ENCODE measurements at regions not wholly inside any gene's neighbourhood (a gene's known extent, or its start where the extent isn't known, plus 50 kb on each side); places are given as distances from the start of the nearest gene placed in this dataset.

DNA sequence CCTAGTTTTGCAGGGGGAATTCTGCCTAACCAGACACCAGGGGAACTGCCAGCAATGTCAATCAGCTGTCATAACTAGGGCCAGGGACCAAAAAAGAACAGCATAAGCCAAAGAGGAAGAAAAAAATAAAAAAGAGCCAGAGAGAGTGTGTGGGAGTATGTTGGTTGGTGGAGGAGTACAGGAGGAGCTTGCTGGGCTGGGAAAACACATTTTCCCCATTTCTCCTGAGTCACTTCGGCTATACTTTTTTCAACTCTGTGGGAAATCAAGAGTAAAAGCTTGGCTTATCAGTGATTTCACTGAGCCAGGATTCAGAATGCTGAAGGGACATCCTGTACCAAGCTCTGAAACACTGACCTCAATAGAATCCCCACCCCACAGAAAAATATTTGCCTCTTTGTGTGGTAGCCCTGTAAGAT is 144.7 kb upstream of the DPH6 start:
- in situ Hi-C loops (cut with HindIII; ENCODE audit: extremely low pct_ligation_motif_present, low pct_unique_long_range_greater_than_20kb): no loop called here
- Histone ChIP-seq H3K27me3 (ENCODE audit: control insufficient read depth in 1 of 2, insufficient read depth in 2 of 2, low read length in 2 of 2) (no peaks in the 10 kb centered on the region; a peak in 2 of 5 replicates), H2AFZ (ENCODE audit: low read length) (no peak overlapping the region), H4K20me1 (ENCODE audit: insufficient read depth, low read length) (no peaks in the 10 kb centered on the region), H3K27ac (ENCODE audit: extremely low read length, insufficient read depth, low read length) (no peak overlapping the region), H3K4me1 (ENCODE audit: insufficient read depth, low read length) (peaks cover 6% of the 10 kb centered on the region), H3K9me3 (ENCODE audit: low read length) (no peaks in the 10 kb centered on the region), H3K4me3 (replicated peaks in 1 of 3; ENCODE audit: insufficient read depth in 1 of 3, low read depth in 2 of 3, low read length in 3 of 3) (no peak overlapping the region), H3K9ac (ENCODE audit: insufficient read depth, low read depth, low read length) (no peak overlapping the region), H3K36me3 (replicated peaks in 1 of 2; ENCODE audit: control insufficient read depth in 1 of 2, insufficient read depth in 2 of 2, low read length in 2 of 2) (no peaks in the 10 kb centered on the region), H3K4me2 (ENCODE audit: low read depth, low read length) (no peak overlapping the region), H3K79me2 (ENCODE audit: insufficient read depth, low read length) (no peaks in the 10 kb centered on the region)
- FAIRE-seq (no peak), ATAC-seq (no peak), DNase-seq (ENCODE audit: low spot score) (no peak)
- POLR2A ChIA-PET: no interaction called here
- no TSS peak for BruUV-seq (replicated peaks)
- intact Hi-C loops (cut with micrococcal nuclease; ENCODE audit: unreplicated experiment): loop anchor here (1.0 kb wide), 1 partner anchor 40 kb away; no protein-coding TSS in a partner anchor
- 0% methylated on average over 1 of the region's 1 CpG for WGBS (ENCODE audit: low lambda C conversion rate)
- CTCF ChIA-PET (ENCODE audit: low intra/inter-chr PET ratio, low total read pairs): no interaction called here
- TF ChIP-seq ZNF558 (CRISPR knock-in tag; IDR thresholded peaks at IDR 0.05; ENCODE audit: borderline replicate concordance) (no peak), ZNF350 (CRISPR knock-in tag; IDR thresholded peaks at IDR 0.05; ENCODE audit: borderline replicate concordance, low read depth) (no peak), CENPX (CRISPR knock-in tag; IDR thresholded peaks at IDR 0.05) (no peak), KDM4B (CRISPR knock-in tag; IDR thresholded peaks at IDR 0.05) (no peak), TBX2 (CRISPR knock-in tag; IDR thresholded peaks at IDR 0.05; ENCODE audit: borderline replicate concordance) (no peak), RARA (CRISPR knock-in tag; IDR thresholded peaks at IDR 0.05) (no peak), ESRRA (CRISPR knock-in tag; IDR thresholded peaks at IDR 0.05; ENCODE audit: low read depth) (no peak)
- TF ChIP-seq, protein P1, sequence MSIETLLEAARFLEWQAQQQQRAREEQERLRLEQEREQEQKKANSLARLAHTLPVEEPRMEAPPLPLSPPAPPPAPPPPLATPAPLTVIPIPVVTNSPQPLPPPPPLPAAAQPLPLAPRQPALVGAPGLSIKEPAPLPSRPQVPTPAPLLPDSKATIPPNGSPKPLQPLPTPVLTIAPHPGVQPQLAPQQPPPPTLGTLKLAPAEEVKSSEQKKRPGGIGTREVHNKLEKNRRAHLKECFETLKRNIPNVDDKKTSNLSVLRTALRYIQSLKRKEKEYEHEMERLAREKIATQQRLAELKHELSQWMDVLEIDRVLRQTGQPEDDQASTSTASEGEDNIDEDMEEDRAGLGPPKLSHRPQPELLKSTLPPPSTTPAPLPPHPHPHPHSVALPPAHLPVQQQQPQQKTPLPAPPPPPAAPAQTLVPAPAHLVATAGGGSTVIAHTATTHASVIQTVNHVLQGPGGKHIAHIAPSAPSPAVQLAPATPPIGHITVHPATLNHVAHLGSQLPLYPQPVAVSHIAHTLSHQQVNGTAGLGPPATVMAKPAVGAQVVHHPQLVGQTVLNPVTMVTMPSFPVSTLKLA (IDR thresholded peaks at IDR 0.05): no peak
- TF ChIP-seq, protein P2, sequence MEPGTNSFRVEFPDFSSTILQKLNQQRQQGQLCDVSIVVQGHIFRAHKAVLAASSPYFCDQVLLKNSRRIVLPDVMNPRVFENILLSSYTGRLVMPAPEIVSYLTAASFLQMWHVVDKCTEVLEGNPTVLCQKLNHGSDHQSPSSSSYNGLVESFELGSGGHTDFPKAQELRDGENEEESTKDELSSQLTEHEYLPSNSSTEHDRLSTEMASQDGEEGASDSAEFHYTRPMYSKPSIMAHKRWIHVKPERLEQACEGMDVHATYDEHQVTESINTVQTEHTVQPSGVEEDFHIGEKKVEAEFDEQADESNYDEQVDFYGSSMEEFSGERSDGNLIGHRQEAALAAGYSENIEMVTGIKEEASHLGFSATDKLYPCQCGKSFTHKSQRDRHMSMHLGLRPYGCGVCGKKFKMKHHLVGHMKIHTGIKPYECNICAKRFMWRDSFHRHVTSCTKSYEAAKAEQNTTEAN (CRISPR knock-in tag; conservative IDR thresholded peaks at IDR 0.05): no peak
- TF ChIP-seq, protein P3, sequence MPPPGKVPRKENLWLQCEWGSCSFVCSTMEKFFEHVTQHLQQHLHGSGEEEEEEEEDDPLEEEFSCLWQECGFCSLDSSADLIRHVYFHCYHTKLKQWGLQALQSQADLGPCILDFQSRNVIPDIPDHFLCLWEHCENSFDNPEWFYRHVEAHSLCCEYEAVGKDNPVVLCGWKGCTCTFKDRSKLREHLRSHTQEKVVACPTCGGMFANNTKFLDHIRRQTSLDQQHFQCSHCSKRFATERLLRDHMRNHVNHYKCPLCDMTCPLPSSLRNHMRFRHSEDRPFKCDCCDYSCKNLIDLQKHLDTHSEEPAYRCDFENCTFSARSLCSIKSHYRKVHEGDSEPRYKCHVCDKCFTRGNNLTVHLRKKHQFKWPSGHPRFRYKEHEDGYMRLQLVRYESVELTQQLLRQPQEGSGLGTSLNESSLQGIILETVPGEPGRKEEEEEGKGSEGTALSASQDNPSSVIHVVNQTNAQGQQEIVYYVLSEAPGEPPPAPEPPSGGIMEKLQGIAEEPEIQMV (CRISPR knock-in tag; IDR thresholded peaks at IDR 0.05; ENCODE audit: low read depth): no peak
- TF ChIP-seq, protein P4, sequence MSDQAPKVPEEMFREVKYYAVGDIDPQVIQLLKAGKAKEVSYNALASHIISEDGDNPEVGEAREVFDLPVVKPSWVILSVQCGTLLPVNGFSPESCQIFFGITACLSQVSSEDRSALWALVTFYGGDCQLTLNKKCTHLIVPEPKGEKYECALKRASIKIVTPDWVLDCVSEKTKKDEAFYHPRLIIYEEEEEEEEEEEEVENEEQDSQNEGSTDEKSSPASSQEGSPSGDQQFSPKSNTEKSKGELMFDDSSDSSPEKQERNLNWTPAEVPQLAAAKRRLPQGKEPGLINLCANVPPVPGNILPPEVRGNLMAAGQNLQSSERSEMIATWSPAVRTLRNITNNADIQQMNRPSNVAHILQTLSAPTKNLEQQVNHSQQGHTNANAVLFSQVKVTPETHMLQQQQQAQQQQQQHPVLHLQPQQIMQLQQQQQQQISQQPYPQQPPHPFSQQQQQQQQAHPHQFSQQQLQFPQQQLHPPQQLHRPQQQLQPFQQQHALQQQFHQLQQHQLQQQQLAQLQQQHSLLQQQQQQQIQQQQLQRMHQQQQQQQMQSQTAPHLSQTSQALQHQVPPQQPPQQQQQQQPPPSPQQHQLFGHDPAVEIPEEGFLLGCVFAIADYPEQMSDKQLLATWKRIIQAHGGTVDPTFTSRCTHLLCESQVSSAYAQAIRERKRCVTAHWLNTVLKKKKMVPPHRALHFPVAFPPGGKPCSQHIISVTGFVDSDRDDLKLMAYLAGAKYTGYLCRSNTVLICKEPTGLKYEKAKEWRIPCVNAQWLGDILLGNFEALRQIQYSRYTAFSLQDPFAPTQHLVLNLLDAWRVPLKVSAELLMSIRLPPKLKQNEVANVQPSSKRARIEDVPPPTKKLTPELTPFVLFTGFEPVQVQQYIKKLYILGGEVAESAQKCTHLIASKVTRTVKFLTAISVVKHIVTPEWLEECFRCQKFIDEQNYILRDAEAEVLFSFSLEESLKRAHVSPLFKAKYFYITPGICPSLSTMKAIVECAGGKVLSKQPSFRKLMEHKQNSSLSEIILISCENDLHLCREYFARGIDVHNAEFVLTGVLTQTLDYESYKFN (CRISPR knock-in tag; conservative IDR thresholded peaks at IDR 0.05): no peak
- TF ChIP-seq, protein P5, sequence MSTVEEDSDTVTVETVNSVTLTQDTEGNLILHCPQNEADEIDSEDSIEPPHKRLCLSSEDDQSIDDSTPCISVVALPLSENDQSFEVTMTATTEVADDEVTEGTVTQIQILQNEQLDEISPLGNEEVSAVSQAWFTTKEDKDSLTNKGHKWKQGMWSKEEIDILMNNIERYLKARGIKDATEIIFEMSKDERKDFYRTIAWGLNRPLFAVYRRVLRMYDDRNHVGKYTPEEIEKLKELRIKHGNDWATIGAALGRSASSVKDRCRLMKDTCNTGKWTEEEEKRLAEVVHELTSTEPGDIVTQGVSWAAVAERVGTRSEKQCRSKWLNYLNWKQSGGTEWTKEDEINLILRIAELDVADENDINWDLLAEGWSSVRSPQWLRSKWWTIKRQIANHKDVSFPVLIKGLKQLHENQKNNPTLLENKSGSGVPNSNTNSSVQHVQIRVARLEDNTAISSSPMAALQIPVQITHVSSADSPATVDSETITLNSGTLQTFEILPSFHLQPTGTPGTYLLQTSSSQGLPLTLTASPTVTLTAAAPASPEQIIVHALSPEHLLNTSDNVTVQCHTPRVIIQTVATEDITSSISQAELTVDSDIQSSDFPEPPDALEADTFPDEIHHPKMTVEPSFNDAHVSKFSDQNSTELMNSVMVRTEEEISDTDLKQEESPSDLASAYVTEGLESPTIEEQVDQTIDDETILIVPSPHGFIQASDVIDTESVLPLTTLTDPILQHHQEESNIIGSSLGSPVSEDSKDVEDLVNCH (CRISPR knock-in tag; IDR thresholded peaks at IDR 0.05): no peak

Measured in HepG2 (cell line).